Fibroblast of mammary gland (primary cell): ENCODE measurements at regions not wholly inside any gene's neighbourhood (a gene's known extent, or its start where the extent isn't known, plus 50 kb on each side); places are given as distances from the start of the nearest gene placed in this dataset.

Experiments
- DNase-seq: peaks from one replicate; pipeline ENCODE4 v3.0.0-alpha.2; 2010; ENCODE audit warnings: low read depth
- H3K4me3 ChIP-seq: 2 replicates; pipeline ENCODE4 v1.5.1; 2011; ENCODE audit warnings: low read depth, mild to moderate bottlenecking, low read length, moderate library complexity; ENCODE audit not compliant: control insufficient read depth
- CTCF ChIP-seq: conservative IDR thresholded peaks from 2 replicates; pipeline ENCODE4 v1.5.1; 2011; ENCODE audit warnings: low read depth, low read length, inconsistent platforms; ENCODE audit not compliant: control insufficient read depth, insufficient read depth

GRCh38 chr3:104711406-104711805, 655.3 kb upstream of the ALCAM start:
- H3K4me3 ChIP-seq, result no peak overlapping the region
- TF ChIP-seq CTCF, result no peak
- DNase-seq, result no peak

- DNase-seq, result no peak
- TF ChIP-seq CTCF, result no peak
- H3K4me3 ChIP-seq, result no peak overlapping the region
Observed at GRCh38 chr3:104715972-104716371, 650.7 kb upstream of the ALCAM start.

- no peak for TF ChIP-seq CTCF
- H3K4me3 ChIP-seq, result no peak overlapping the region
- DNase-seq, result no peak
Observed at GRCh38 chr3:104717828-104718196, 648.9 kb upstream of the ALCAM start.

- no peak overlapping the region for H3K4me3 ChIP-seq
- DNase-seq, result no peak
- TF ChIP-seq CTCF, result no peak
Observed at GRCh38 chr3:104723000-104723399, 643.7 kb upstream of the ALCAM start.

- TF ChIP-seq CTCF, result no peak
- no peak overlapping the region for H3K4me3 ChIP-seq
- DNase-seq, result no peak
Observed at GRCh38 chr3:104731074-104731473, 635.6 kb upstream of the ALCAM start.

GRCh38 chr3:104734627-104735026, 632.1 kb upstream of the ALCAM start:
- no peak for TF ChIP-seq CTCF
- no peak for DNase-seq
- no peak overlapping the region for H3K4me3 ChIP-seq

- DNase-seq, result no peak
- H3K4me3 ChIP-seq, result no peak overlapping the region
- no peak for TF ChIP-seq CTCF
Observed at GRCh38 chr3:104735691-104736090, 631.0 kb upstream of the ALCAM start.
